ENCODE measurements at regions not wholly inside any gene's neighbourhood (a gene's known extent, or its start where the extent isn't known, plus 50 kb on each side); places are given as distances from the start of the nearest gene placed in this dataset.

DNA sequence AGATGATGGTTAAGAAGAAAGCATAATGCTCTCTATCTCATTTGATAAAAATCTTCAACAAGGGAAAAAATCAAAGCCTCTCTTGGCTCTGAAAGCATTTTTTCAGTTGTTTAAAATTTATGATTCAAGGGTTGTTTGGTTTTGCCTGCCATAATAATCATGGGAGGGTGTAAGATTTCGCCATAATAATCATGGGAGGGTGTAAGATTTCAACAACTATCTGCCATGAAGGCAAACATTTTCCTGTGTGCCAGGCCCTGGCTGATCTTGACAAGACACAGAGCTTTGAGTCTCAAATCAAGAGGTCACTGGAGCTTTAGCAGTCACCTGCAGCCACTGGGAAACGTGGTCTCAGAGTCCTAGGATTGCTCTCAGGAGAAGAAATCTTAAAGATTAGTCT, 175.1 kb upstream of the PIEZO2 start:
- TF ChIP-seq, protein P1, sequence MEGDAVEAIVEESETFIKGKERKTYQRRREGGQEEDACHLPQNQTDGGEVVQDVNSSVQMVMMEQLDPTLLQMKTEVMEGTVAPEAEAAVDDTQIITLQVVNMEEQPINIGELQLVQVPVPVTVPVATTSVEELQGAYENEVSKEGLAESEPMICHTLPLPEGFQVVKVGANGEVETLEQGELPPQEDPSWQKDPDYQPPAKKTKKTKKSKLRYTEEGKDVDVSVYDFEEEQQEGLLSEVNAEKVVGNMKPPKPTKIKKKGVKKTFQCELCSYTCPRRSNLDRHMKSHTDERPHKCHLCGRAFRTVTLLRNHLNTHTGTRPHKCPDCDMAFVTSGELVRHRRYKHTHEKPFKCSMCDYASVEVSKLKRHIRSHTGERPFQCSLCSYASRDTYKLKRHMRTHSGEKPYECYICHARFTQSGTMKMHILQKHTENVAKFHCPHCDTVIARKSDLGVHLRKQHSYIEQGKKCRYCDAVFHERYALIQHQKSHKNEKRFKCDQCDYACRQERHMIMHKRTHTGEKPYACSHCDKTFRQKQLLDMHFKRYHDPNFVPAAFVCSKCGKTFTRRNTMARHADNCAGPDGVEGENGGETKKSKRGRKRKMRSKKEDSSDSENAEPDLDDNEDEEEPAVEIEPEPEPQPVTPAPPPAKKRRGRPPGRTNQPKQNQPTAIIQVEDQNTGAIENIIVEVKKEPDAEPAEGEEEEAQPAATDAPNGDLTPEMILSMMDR (IDR thresholded peaks at IDR 0.05 in 4 of 5, conservative IDR thresholded peaks at IDR 0.05 in 1 of 5), result no peak
- TF ChIP-seq POLR2A (IDR thresholded peaks at IDR 0.05), result no peak

Data from gastrocnemius medialis (tissue), 4 donors.